NB4 (cell line): ENCODE measurements at regions not wholly inside any gene's neighbourhood (a gene's known extent, or its start where the extent isn't known, plus 50 kb on each side); places are given as distances from the start of the nearest gene placed in this dataset.

Experiments
- DNase-seq: peaks from one replicate; pipeline ENCODE4 v3.0.0; 2010; ENCODE audit warnings: low read depth
- H3K4me3 ChIP-seq: one replicate; pipeline ENCODE4 v1.5.1; 2011; ENCODE audit warnings: mild to moderate bottlenecking, low read depth, low read length, moderate library complexity
- MYC ChIP-seq: IDR thresholded peaks from 2 replicates; pipeline ENCODE4 v1.6.1; 2011; ENCODE audit warnings: low read depth, low read length
- POLR2A ChIP-seq: IDR thresholded peaks from 2 replicates; pipeline ENCODE4 v1.6.1; 2011; ENCODE audit warnings: mild to moderate bottlenecking; ENCODE audit not compliant: insufficient read length; ENCODE audit errors: extremely low read depth
- TF ChIP-seq, protein P1 (sequence below): IDR thresholded peaks from 2 replicates; pipeline ENCODE4 v1.6.1; 2011; ENCODE audit warnings: low read depth, low read length
- TF ChIP-seq, protein P2 (sequence below): IDR thresholded peaks from one replicate; pipeline ENCODE4 v1.5.1; 2012; ENCODE audit warnings: low read depth, low read length

- no peak overlapping the region for H3K4me3 ChIP-seq
- no peak for DNase-seq
- TF ChIP-seq, protein P1, sequence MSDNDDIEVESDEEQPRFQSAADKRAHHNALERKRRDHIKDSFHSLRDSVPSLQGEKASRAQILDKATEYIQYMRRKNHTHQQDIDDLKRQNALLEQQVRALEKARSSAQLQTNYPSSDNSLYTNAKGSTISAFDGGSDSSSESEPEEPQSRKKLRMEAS, result no peak
Measured at GRCh38 chr2:12816379-12817306, 99.9 kb downstream of the TRIB2 start.

DNA sequence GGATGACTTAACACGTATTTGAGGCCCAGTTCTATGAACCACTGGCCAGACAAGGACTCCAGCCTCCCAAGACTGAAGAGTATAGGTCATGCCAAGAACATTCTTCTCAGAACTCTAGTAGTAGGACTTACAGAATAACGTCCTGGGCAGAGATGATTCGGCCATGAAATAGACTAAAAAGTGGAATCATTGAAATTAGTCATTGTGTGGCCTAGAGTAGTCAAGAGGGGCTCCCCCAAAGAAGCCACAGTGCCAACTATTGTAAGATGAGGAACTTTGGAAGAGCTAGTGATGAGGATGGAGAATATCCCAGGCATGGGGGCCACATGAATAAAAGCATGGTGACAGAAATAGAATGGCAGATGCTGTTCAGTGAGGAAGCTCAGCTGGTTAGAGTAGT is 101.1 kb downstream of the TRIB2 start:
- no peak overlapping the region for H3K4me3 ChIP-seq
- DNase-seq, result no peak
- TF ChIP-seq, protein P1, result no peak
- TF ChIP-seq MYC (no peak), POLR2A (no peak)
- TF ChIP-seq, protein P2, sequence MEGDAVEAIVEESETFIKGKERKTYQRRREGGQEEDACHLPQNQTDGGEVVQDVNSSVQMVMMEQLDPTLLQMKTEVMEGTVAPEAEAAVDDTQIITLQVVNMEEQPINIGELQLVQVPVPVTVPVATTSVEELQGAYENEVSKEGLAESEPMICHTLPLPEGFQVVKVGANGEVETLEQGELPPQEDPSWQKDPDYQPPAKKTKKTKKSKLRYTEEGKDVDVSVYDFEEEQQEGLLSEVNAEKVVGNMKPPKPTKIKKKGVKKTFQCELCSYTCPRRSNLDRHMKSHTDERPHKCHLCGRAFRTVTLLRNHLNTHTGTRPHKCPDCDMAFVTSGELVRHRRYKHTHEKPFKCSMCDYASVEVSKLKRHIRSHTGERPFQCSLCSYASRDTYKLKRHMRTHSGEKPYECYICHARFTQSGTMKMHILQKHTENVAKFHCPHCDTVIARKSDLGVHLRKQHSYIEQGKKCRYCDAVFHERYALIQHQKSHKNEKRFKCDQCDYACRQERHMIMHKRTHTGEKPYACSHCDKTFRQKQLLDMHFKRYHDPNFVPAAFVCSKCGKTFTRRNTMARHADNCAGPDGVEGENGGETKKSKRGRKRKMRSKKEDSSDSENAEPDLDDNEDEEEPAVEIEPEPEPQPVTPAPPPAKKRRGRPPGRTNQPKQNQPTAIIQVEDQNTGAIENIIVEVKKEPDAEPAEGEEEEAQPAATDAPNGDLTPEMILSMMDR, result no peak

DNA sequence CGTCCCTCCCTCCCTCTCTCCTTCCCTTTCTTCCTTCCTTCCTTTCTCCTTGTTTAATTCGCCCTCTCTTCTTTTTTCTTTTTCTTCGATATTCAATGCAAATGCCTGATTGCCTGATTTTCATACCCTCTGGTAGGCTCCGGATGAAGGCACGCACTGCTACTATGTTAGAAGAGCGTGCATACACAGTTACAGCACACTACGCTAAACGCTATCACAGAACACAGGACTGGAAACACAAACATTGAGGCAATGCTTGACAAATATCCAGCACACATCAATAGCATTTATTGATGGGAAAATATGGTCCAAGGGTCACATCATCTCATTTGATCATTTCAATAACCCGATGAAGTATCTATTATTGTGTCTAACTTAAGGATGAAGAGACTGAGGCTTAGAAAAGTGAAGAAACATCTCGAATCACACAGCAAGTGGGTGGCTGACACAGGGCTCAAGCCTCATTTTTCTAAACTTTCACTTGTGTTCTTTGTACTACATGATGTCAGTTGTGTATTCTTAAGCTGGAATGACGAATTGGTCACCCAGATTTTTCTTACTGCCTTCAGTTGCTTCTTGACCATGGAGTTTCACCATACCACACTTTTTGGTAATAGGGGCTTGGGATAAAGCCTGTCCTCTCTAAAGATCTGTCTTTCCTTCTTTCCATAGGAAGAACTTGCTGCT is 101.8 kb downstream of the TRIB2 start:
- TF ChIP-seq MYC (no peak), POLR2A (no peak)
- TF ChIP-seq, protein P1, result no peak
- TF ChIP-seq, protein P2, result no peak
- no peak overlapping the region for H3K4me3 ChIP-seq
- DNase-seq, result no peak

- TF ChIP-seq POLR2A (no peak), MYC (no peak)
- TF ChIP-seq, protein P1, result no peak
- TF ChIP-seq, protein P2, result no peak
- H3K4me3 ChIP-seq, result no peak overlapping the region
- DNase-seq, result peak; percentile 84
Measured at GRCh38 chr2:12819103-12819475, 102.4 kb downstream of the TRIB2 start.

DNA sequence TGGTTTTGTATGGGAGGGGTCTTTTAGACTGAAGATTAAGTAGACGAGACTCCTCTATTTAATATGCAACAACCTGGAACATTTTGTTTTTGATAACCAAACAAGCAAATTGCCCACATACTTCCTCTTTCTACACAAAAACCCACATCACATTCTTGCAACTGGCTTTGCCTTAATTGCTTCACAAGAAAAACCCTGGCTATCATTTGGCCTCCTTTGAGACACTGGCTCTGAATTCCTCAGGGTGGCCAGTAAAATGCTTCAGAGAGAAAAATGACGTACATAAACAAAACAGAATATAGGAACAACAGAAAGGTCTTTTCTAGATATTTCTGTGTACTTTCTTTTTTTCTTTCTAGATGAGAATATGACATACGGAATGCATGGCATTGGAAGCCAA is 103.0 kb downstream of the TRIB2 start:
- TF ChIP-seq, protein P1, result no peak
- TF ChIP-seq, protein P2, result no peak
- TF ChIP-seq MYC, result no peak
- TF ChIP-seq POLR2A, result no peak
- DNase-seq, result peak; percentile 85
- H3K4me3 ChIP-seq, result no peak overlapping the region

DNA sequence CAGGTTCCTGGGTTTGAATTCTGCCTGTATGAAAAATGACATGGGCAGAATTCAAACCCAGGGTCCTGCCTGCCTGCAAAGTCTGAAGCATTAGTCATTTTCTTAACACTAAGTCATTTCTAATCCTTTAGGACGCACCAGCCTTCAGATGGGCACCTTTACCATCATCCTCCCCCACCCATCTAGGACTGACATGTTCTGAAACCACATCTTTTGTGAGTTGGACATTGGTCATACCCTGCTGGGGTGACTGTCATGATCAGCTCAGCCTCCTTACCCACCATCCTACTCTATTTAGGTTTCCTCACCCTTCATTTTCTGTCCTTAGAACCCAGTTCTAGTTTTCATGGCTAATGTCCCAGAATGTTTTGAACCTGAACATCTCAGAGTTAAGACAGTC is 104.9 kb downstream of the TRIB2 start:
- TF ChIP-seq, protein P2, result no peak
- TF ChIP-seq, protein P1, result no peak
- no peak for TF ChIP-seq MYC
- no peak for TF ChIP-seq POLR2A
- no peak for DNase-seq
- H3K4me3 ChIP-seq, result no peak overlapping the region
